ENCODE measurements at regions not wholly inside any gene's neighbourhood (a gene's known extent, or its start where the extent isn't known, plus 50 kb on each side); places are given as distances from the start of the nearest gene placed in this dataset.

DNA sequence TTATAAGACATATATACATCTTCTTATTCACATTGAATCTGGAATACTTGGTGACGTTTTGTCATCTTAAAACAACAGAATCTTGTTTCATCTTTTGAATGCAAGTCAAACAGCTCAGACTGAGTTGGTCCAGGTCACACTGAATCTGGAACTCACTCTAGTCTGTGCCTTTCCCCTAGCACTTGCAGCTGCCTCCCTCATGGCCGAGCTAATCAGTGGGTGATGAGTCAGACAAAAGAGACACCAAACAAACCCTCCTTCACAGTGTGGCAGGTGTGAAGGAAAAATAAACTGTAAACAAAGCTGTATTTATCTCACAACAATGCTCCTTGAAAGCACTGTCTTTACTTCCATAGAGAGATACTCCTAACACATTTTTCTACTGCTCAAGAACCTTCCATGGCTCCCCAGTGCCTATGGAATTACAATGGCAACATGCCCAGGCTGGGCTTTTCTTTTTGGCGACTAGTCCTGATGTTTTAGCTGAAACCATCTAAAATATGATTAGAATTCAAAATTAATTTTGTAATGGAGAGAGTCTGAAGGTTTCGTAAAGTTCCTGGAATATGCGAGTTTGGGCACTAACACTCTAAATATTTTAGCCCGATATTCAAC, 140.0 kb downstream of the ZNF365 start:
- Histone ChIP-seq H3K4me1 (peaks cover 0 to 8% (median 0%) of the 10 kb centered on the region in 12 donors), H3K9me3 (no peaks in the 10 kb centered on the region), H3K4me3 (no peak overlapping the region), H3K27me3 (no peaks in the 10 kb centered on the region), H3K36me3 (no peaks in the 10 kb centered on the region), H3K27ac (no peak overlapping the region)
- TF ChIP-seq, protein P1, sequence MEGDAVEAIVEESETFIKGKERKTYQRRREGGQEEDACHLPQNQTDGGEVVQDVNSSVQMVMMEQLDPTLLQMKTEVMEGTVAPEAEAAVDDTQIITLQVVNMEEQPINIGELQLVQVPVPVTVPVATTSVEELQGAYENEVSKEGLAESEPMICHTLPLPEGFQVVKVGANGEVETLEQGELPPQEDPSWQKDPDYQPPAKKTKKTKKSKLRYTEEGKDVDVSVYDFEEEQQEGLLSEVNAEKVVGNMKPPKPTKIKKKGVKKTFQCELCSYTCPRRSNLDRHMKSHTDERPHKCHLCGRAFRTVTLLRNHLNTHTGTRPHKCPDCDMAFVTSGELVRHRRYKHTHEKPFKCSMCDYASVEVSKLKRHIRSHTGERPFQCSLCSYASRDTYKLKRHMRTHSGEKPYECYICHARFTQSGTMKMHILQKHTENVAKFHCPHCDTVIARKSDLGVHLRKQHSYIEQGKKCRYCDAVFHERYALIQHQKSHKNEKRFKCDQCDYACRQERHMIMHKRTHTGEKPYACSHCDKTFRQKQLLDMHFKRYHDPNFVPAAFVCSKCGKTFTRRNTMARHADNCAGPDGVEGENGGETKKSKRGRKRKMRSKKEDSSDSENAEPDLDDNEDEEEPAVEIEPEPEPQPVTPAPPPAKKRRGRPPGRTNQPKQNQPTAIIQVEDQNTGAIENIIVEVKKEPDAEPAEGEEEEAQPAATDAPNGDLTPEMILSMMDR (IDR thresholded peaks at IDR 0.05), result no peak
- no peak for TF ChIP-seq POLR2A (IDR thresholded peaks at IDR 0.05)
- DNase-seq, result no peak
- WGBS, 4 donors, result 73 to 83% (median 78%) methylated on average over 6 of the region's 6 CpGs
- ATAC-seq, result no peak
- intact Hi-C loops (cut with DNase I), result no loop called here

DNA sequence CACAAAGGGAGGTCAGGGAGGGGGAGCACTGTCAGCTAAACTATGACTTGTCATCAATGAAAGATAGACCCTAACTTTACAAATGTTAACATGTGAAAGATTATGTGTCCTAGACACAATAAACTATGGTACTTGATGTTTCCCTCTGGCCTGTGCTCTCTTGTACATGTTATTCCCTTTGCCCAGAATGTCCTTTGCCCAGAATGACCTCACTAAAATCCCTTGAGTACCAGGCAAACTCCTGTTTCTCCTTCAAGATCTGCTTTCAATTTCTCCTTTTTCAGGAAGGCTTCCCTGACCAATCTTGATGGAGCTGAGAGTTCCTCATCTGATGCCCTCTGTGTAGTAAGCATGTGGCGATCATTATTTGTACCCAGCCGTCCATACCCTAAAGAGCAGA, 143.1 kb downstream of the ZNF365 start:
- no peaks in the 10 kb centered on the region for H3K36me3 ChIP-seq
- no peak overlapping the region for H3K27ac ChIP-seq
- peaks cover 0 to 8% (median 0%) of the 10 kb centered on the region in 12 donors for H3K4me1 ChIP-seq
- TF ChIP-seq, protein P1 (IDR thresholded peaks at IDR 0.05), result no peak
- TF ChIP-seq POLR2A (IDR thresholded peaks at IDR 0.05), result no peak
- no peak for ATAC-seq
- no peaks in the 10 kb centered on the region for H3K27me3 ChIP-seq
- no peak for DNase-seq
- intact Hi-C loops (cut with DNase I), result no loop called here
- no peak overlapping the region for H3K4me3 ChIP-seq
- 83 to 95% (median 93%) methylated on average over 2 of the region's 2 CpGs for WGBS, 4 donors
- H3K9me3 ChIP-seq, result no peaks in the 10 kb centered on the region

DNA sequence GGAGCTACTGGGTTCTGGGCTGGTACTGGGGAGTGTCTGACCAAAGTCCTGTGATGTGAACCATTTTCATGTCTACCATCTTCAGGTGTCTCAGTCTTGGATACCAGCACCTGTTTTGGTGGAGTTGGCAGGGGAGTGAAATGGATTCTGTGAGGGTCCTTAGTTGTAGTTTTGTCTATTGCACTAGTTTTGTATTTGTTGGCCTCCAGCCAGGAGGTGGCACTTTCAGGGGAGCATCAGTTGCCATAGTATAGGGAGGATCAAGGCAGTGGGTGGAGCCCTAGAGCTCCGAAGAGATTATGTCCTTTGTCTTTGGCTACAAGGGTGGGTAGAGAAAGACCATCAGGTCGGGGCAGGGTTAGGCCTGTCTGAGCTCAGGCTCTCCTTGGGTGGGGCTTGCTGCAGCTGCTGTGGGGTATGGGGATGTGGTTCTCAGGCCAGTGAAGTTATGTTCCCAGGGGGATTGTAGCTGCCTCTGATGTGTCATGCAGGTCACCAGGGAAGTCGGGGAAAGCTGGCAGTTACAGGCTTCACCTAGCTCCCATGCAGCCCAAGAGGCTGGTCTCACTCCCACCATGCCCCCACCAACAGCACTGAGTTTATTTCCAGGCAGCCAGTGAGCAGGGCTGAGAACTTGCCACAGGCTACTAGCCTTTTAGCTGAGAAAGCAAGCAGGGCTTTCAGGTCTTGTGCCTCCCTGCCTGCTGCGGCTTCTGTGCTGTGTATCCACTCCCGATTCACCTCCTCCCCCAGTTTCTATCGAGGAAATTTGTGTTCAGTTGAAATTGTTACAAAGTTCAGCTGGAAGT, 153.1 kb downstream of the ZNF365 start:
- no peak overlapping the region for H3K27ac ChIP-seq
- TF ChIP-seq, protein P1 (IDR thresholded peaks at IDR 0.05), result no peak
- no peak for TF ChIP-seq POLR2A (IDR thresholded peaks at IDR 0.05)
- H3K9me3 ChIP-seq, result peaks cover 0 to 10% (median 0%) of the 10 kb centered on the region in 12 donors
- no peak for DNase-seq
- intact Hi-C loops (cut with DNase I), result no loop called here
- peaks cover 0 to 24% (median 0%) of the 10 kb centered on the region in 12 donors for H3K4me1 ChIP-seq
- H3K4me3 ChIP-seq, result no peak overlapping the region
- no peaks in the 10 kb centered on the region for H3K27me3 ChIP-seq
- no peak for ATAC-seq
- 59 to 72% (median 66%) methylated on average over 5 to 6 of the region's 6 CpGs for WGBS, 4 donors
- H3K36me3 ChIP-seq, result no peaks in the 10 kb centered on the region

DNA sequence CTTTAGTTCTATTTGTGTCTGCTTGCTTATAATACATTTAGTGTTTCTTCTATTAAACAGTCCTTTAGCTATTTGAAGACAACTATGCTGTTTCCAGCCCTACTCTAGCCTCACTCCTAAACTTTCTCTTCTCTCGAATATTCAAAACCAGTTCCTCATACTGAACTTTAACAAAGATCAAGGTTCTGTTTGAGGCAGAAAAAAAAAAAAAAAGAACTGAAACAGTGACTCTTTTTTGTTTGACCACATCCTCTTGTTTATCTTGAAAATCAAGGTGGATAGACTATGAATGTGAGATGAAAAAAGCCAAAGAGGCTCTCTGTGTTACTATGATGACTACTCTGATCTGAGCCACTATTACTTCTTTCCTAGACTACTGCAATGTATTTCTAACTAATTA, 154.3 kb downstream of the ZNF365 start:
- H3K9me3 ChIP-seq, result peaks cover 0 to 10% (median 0%) of the 10 kb centered on the region in 12 donors
- WGBS, 4 donors, result 69 to 75% (median 72%) methylated on average over 1 of the region's 1 CpG
- intact Hi-C loops (cut with DNase I), result no loop called here
- no peak overlapping the region for H3K27ac ChIP-seq
- H3K4me3 ChIP-seq, result no peak overlapping the region
- no peak for DNase-seq
- no peaks in the 10 kb centered on the region for H3K36me3 ChIP-seq
- H3K27me3 ChIP-seq, result no peaks in the 10 kb centered on the region
- peaks cover 0 to 24% (median 0%) of the 10 kb centered on the region in 12 donors for H3K4me1 ChIP-seq
- ATAC-seq, result peak in 1 of 4 donors; percentile 32
- TF ChIP-seq, protein P1 (IDR thresholded peaks at IDR 0.05), result no peak
- TF ChIP-seq POLR2A (IDR thresholded peaks at IDR 0.05), result no peak

Data from heart left ventricle (tissue), 16 donors.